ENCODE measurements at regions not wholly inside any gene's neighbourhood (a gene's known extent, or its start where the extent isn't known, plus 50 kb on each side); places are given as distances from the start of the nearest gene placed in this dataset.
"Not testable (repeated sequence)": the region's sequence is repeated elsewhere in the genome, so short reads cannot be mapped to it uniquely, and the experiment has no call there.

DNA sequence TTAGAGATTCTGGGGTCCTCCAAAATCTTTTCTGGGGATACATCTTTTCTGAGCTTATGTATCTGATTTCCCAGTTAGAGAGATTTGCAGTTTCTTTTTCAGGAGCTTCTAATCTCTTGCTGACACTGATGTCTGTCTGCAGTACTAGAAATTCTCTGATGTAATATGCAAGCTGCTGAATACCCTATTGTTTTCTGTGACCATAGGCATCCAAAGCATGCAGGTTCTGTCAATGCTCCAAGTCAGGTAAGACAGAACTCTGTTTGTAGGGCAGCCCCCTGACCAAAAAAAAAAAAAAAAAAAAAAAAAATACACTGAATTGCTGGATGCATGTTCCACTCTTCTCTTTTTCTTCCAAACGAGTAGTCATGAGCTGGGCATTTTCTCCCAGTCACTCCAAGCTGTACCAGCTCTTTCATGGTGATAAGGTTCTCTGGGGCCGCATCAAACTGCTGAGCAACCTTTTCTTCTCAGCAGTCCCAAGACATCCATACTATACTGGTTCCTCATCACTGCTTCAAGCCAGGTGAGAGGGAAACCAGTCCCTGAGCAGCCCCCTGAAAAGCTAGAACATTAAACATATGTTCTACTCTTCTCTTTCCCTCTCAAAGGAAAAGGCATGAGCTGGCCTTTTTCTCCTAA lies 354.9 kb upstream of the ANKRD20A1 start:
- not testable (repeated sequence) for H3K27ac Mint-ChIP-seq; ATAC-seq (ENCODE audit: low read depth); H3K27ac ChIP-seq (ENCODE audit: low read length in 2 of 2)

DNA sequence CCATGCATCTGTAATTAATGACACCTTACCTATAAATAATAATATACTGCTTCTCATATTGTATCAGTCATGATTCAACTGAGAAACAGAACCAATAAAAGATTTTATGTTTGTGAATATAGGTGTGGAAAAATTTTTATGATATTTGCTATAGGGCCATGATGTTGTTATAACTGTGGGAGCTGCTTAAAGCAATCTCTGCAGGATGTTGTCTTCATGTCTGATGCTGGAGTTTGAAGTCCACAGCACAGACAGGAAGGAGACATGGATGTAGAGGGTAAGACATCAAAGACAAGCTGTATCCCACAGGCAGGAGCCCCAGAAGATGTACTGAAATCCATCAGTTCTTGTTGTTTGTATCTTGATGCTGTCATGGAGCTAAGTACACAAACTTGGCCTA lies 366.7 kb upstream of the ANKRD20A1 start:
- H3K4me3 ChIP-seq (ENCODE audit: control extremely low read depth in 1 of 5, extremely low read depth in 1 of 5, insufficient read depth in 1 of 5, low read depth in 2 of 5, low read length in 4 of 5); H3K4me1 ChIP-seq (ENCODE audit: control insufficient read depth in 2 of 2, insufficient read depth in 2 of 2, low read length in 2 of 2); POLR2A ChIA-PET; H3K4me1 Mint-ChIP-seq; H2AFZ ChIP-seq (ENCODE audit: insufficient read depth, low read depth, low read length, poor library complexity, severe bottlenecking); ATAC-seq (ENCODE audit: low read depth); H3K36me3 ChIP-seq (replicated peaks in 1 of 2; ENCODE audit: control extremely low read depth in 1 of 2, control insufficient read depth in 1 of 2, extremely low read depth in 1 of 2, insufficient read depth in 2 of 2, low read length in 1 of 2); H3K9ac ChIP-seq (ENCODE audit: low read length); CTCF ChIA-PET; H3K27me3 Mint-ChIP-seq; H3K4me2 ChIP-seq (replicated peaks; ENCODE audit: low read depth, low read length, poor library complexity, severe bottlenecking); H3K9me3 Mint-ChIP-seq (ENCODE audit: insufficient read depth); H3K79me2 ChIP-seq (ENCODE audit: control insufficient read depth, insufficient read depth, low read length); H3K27ac ChIP-seq (ENCODE audit: low read length in 2 of 2); H3K4me3 Mint-ChIP-seq; H3K27ac Mint-ChIP-seq; DNase-seq; H3K9me3 ChIP-seq (ENCODE audit: control extremely low read depth in 1 of 3, control insufficient read depth in 2 of 3, insufficient read depth in 1 of 3, low read length in 2 of 3); H3K27me3 ChIP-seq (replicated peaks in 1 of 4; ENCODE audit: control extremely low read depth in 1 of 4, control insufficient read depth in 3 of 4, insufficient read depth in 4 of 4, low read length in 3 of 4); H4K20me1 ChIP-seq (ENCODE audit: control insufficient read depth, insufficient read depth, low read length, poor library complexity, severe bottlenecking); intact Hi-C loops (cut with micrococcal nuclease): not testable (repeated sequence)

More for the DNA sequence above, 354.9 kb upstream of the ANKRD20A1 start:
- POLR2A ChIA-PET; H2AFZ ChIP-seq (ENCODE audit: insufficient read depth, low read depth, low read length, poor library complexity, severe bottlenecking); CTCF ChIA-PET; H3K9me3 Mint-ChIP-seq (ENCODE audit: insufficient read depth); H3K4me3 Mint-ChIP-seq; H3K36me3 ChIP-seq (replicated peaks in 1 of 2; ENCODE audit: control extremely low read depth in 1 of 2, control insufficient read depth in 1 of 2, extremely low read depth in 1 of 2, insufficient read depth in 2 of 2, low read length in 1 of 2); H3K27me3 ChIP-seq (replicated peaks in 1 of 4; ENCODE audit: control extremely low read depth in 1 of 4, control insufficient read depth in 3 of 4, insufficient read depth in 4 of 4, low read length in 3 of 4); H4K20me1 ChIP-seq (ENCODE audit: control insufficient read depth, insufficient read depth, low read length, poor library complexity, severe bottlenecking); H3K9me3 ChIP-seq (ENCODE audit: control extremely low read depth in 1 of 3, control insufficient read depth in 2 of 3, insufficient read depth in 1 of 3, low read length in 2 of 3); H3K4me1 ChIP-seq (ENCODE audit: control insufficient read depth in 2 of 2, insufficient read depth in 2 of 2, low read length in 2 of 2); H3K9ac ChIP-seq (ENCODE audit: low read length); H3K27me3 Mint-ChIP-seq; DNase-seq; H3K4me2 ChIP-seq (replicated peaks; ENCODE audit: low read depth, low read length, poor library complexity, severe bottlenecking); H3K4me3 ChIP-seq (ENCODE audit: control extremely low read depth in 1 of 5, extremely low read depth in 1 of 5, insufficient read depth in 1 of 5, low read depth in 2 of 5, low read length in 4 of 5); H3K4me1 Mint-ChIP-seq; H3K79me2 ChIP-seq (ENCODE audit: control insufficient read depth, insufficient read depth, low read length); intact Hi-C loops (cut with micrococcal nuclease): not testable (repeated sequence)
- WGBS (ENCODE audit: insufficient coverage), result no CpG with 5 or more reads among the region's 2 CpGs

DNA sequence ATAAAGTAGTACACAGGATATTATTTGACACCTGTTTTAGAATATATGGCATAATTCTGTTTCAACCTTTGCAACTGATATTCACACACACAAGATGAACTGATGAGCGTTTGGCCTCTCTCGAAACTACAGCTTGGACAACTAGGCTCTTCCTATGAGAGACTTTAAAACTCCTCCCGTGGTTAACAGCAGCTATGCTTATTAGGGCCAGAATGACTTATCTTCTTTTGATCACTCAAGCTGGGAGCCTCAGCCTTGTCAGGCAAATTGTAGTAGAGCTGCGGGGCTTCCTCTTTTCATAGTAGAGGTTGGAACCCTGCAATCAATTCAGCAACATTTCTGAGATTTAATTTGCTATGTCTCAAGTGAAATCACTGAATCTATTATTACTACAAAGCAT lies 381.3 kb upstream of the ANKRD20A1 start:
- H3K4me2 ChIP-seq (replicated peaks; ENCODE audit: low read depth, low read length, poor library complexity, severe bottlenecking); H3K4me3 ChIP-seq (ENCODE audit: control extremely low read depth in 1 of 5, extremely low read depth in 1 of 5, insufficient read depth in 1 of 5, low read depth in 2 of 5, low read length in 4 of 5); H3K4me3 Mint-ChIP-seq; H3K79me2 ChIP-seq (ENCODE audit: control insufficient read depth, insufficient read depth, low read length); DNase-seq; POLR2A ChIA-PET; H3K27me3 Mint-ChIP-seq; H3K9me3 ChIP-seq (ENCODE audit: control extremely low read depth in 1 of 3, control insufficient read depth in 2 of 3, insufficient read depth in 1 of 3, low read length in 2 of 3); intact Hi-C loops (cut with micrococcal nuclease); H4K20me1 ChIP-seq (ENCODE audit: control insufficient read depth, insufficient read depth, low read length, poor library complexity, severe bottlenecking); H3K27ac ChIP-seq (ENCODE audit: low read length in 2 of 2); ATAC-seq (ENCODE audit: low read depth); CTCF ChIA-PET; H3K4me1 ChIP-seq (ENCODE audit: control insufficient read depth in 2 of 2, insufficient read depth in 2 of 2, low read length in 2 of 2); H3K4me1 Mint-ChIP-seq; H3K9ac ChIP-seq (ENCODE audit: low read length); H3K27me3 ChIP-seq (replicated peaks in 1 of 4; ENCODE audit: control extremely low read depth in 1 of 4, control insufficient read depth in 3 of 4, insufficient read depth in 4 of 4, low read length in 3 of 4); H3K36me3 ChIP-seq (replicated peaks in 1 of 2; ENCODE audit: control extremely low read depth in 1 of 2, control insufficient read depth in 1 of 2, extremely low read depth in 1 of 2, insufficient read depth in 2 of 2, low read length in 1 of 2); H3K27ac Mint-ChIP-seq; H3K9me3 Mint-ChIP-seq (ENCODE audit: insufficient read depth); H2AFZ ChIP-seq (ENCODE audit: insufficient read depth, low read depth, low read length, poor library complexity, severe bottlenecking): not testable (repeated sequence)
- no CpG with 5 or more reads among the region's 4 CpGs for WGBS (ENCODE audit: insufficient coverage)

- H3K4me3 Mint-ChIP-seq; H4K20me1 ChIP-seq (ENCODE audit: control insufficient read depth, insufficient read depth, low read length, poor library complexity, severe bottlenecking); H3K9me3 Mint-ChIP-seq (ENCODE audit: insufficient read depth); H3K9ac ChIP-seq (ENCODE audit: low read length); ATAC-seq (ENCODE audit: low read depth); H3K36me3 ChIP-seq (replicated peaks in 1 of 2; ENCODE audit: control extremely low read depth in 1 of 2, control insufficient read depth in 1 of 2, extremely low read depth in 1 of 2, insufficient read depth in 2 of 2, low read length in 1 of 2); H3K4me1 ChIP-seq (ENCODE audit: control insufficient read depth in 2 of 2, insufficient read depth in 2 of 2, low read length in 2 of 2); H3K9me3 ChIP-seq (ENCODE audit: control extremely low read depth in 1 of 3, control insufficient read depth in 2 of 3, insufficient read depth in 1 of 3, low read length in 2 of 3); H3K4me2 ChIP-seq (replicated peaks; ENCODE audit: low read depth, low read length, poor library complexity, severe bottlenecking); CTCF ChIA-PET; H3K27me3 Mint-ChIP-seq; H3K4me1 Mint-ChIP-seq; POLR2A ChIA-PET; H3K27me3 ChIP-seq (replicated peaks in 1 of 4; ENCODE audit: control extremely low read depth in 1 of 4, control insufficient read depth in 3 of 4, insufficient read depth in 4 of 4, low read length in 3 of 4); H3K79me2 ChIP-seq (ENCODE audit: control insufficient read depth, insufficient read depth, low read length); H2AFZ ChIP-seq (ENCODE audit: insufficient read depth, low read depth, low read length, poor library complexity, severe bottlenecking); H3K27ac ChIP-seq (ENCODE audit: low read length in 2 of 2); intact Hi-C loops (cut with micrococcal nuclease); H3K4me3 ChIP-seq (ENCODE audit: control extremely low read depth in 1 of 5, extremely low read depth in 1 of 5, insufficient read depth in 1 of 5, low read depth in 2 of 5, low read length in 4 of 5); DNase-seq; H3K27ac Mint-ChIP-seq: not testable (repeated sequence)
- WGBS (ENCODE audit: insufficient coverage), result no CpG with 5 or more reads among the region's 5 CpGs
Observed at GRCh38 chr9:67470739-67471138, 388.0 kb upstream of the ANKRD20A1 start.
